ENCODE measurements at regions not wholly inside any gene's neighbourhood (a gene's known extent, or its start where the extent isn't known, plus 50 kb on each side); places are given as distances from the start of the nearest gene placed in this dataset.

DNA sequence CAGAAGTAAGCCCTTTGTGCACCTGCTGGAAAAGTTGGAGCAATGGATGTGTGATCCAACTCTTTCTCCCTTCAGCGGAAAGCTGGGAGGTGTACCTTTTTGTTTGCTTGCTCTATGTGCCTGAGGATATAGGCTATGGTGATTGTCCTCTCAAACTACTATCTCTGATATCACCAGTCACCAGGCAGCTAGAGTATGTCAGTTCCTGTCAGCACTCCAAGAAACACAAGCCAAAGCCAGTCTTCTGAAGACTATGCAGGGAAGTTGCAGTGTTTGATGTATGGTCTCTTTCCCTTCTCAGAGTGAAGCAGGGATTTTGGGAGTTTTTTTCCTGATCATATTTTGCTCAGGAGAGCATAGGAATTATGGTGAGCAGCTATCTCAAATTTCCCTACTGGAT lies 146.4 kb downstream of the PTH2R start:
- TF ChIP-seq, protein P1, sequence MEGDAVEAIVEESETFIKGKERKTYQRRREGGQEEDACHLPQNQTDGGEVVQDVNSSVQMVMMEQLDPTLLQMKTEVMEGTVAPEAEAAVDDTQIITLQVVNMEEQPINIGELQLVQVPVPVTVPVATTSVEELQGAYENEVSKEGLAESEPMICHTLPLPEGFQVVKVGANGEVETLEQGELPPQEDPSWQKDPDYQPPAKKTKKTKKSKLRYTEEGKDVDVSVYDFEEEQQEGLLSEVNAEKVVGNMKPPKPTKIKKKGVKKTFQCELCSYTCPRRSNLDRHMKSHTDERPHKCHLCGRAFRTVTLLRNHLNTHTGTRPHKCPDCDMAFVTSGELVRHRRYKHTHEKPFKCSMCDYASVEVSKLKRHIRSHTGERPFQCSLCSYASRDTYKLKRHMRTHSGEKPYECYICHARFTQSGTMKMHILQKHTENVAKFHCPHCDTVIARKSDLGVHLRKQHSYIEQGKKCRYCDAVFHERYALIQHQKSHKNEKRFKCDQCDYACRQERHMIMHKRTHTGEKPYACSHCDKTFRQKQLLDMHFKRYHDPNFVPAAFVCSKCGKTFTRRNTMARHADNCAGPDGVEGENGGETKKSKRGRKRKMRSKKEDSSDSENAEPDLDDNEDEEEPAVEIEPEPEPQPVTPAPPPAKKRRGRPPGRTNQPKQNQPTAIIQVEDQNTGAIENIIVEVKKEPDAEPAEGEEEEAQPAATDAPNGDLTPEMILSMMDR (IDR thresholded peaks at IDR 0.05) = no peak
- TF ChIP-seq POLR2A (IDR thresholded peaks at IDR 0.05) = no peak
